Nephron (organoid): ENCODE measurements at regions not wholly inside any gene's neighbourhood (a gene's known extent, or its start where the extent isn't known, plus 50 kb on each side); places are given as distances from the start of the nearest gene placed in this dataset.

Experiments
- H3K27ac Mint-ChIP-seq, 3 experiments: 2 replicates each; pipeline ENCODE4 v1.8.0; 2020; ENCODE audit warnings: mixed read lengths in 3 of 3, mild to moderate bottlenecking in 2 of 3, moderate library complexity in 1 of 3
- H3K27me3 Mint-ChIP-seq: 2 replicates; pipeline ENCODE4 v1.8.0; 2021; ENCODE audit warnings: low read depth, mild to moderate bottlenecking, moderate library complexity, mixed read lengths
- H3K36me3 Mint-ChIP-seq: 2 replicates; pipeline ENCODE4 v1.8.0; 2020; ENCODE audit warnings: low read depth, mixed read lengths
- H3K4me1 Mint-ChIP-seq: 2 replicates; pipeline ENCODE4 v1.8.0; 2020; ENCODE audit warnings: mixed read lengths
- H3K4me3 Mint-ChIP-seq, 3 experiments: 2 replicates each; pipeline ENCODE4 v1.8.0; 2020; ENCODE audit warnings: mild to moderate bottlenecking in 3 of 3, mixed read lengths in 3 of 3, moderate library complexity in 2 of 3
- H3K9me3 Mint-ChIP-seq: 2 replicates; pipeline ENCODE4 v1.8.0; 2020; ENCODE audit warnings: mixed read lengths
- CTCF ChIP-seq, 3 experiments: fragments of 200-600 bp; sonication (generic); IDR thresholded peaks; one replicate each; pipeline ENCODE4 v1.5.0; 2021; ENCODE audit warnings: antibody characterized with exemption in 3 of 3; ENCODE audit not compliant: unreplicated experiment in 3 of 3

GRCh38 chr17:72306037-72306436 lies 185.2 kb downstream of the SOX9 start:
- Mint-ChIP-seq H3K27ac (peak overlapping the region in 1 of 3 experiments; percentile 14), H3K4me1 (peaks cover 23% of the 10 kb centered on the region), H3K4me3 (no peak overlapping the region), H3K9me3 (no peaks in the 10 kb centered on the region), H3K36me3 (no peaks in the 10 kb centered on the region), H3K27me3 (peaks cover 41% of the 10 kb centered on the region)
- TF ChIP-seq CTCF (IDR thresholded peaks at IDR 0.05; ENCODE audit: unreplicated experiment in 3 of 3) = no peak

GRCh38 chr17:72307836-72308235 lies 187.0 kb downstream of the SOX9 start:
- Mint-ChIP-seq H3K4me1 (peaks cover 19% of the 10 kb centered on the region), H3K36me3 (no peaks in the 10 kb centered on the region), H3K27ac (no peak overlapping the region), H3K27me3 (peaks cover 31% of the 10 kb centered on the region), H3K9me3 (no peaks in the 10 kb centered on the region), H3K4me3 (no peak overlapping the region)
- TF ChIP-seq CTCF (IDR thresholded peaks at IDR 0.05; ENCODE audit: unreplicated experiment in 3 of 3) = no peak

- H3K4me1 Mint-ChIP-seq = peaks cover 19% of the 10 kb centered on the region
Observed at GRCh38 chr17:72308744-72309385, 188.0 kb downstream of the SOX9 start.

GRCh38 chr17:72311004-72311403 lies 190.2 kb downstream of the SOX9 start:
- H3K4me3 Mint-ChIP-seq = no peak overlapping the region
- H3K27ac Mint-ChIP-seq = no peak overlapping the region
- TF ChIP-seq CTCF (IDR thresholded peaks at IDR 0.05; ENCODE audit: unreplicated experiment in 3 of 3) = no peak
- no peaks in the 10 kb centered on the region for H3K36me3 Mint-ChIP-seq
- H3K27me3 Mint-ChIP-seq = peaks cover 30% of the 10 kb centered on the region
- H3K9me3 Mint-ChIP-seq = peaks cover 2% of the 10 kb centered on the region
- H3K4me1 Mint-ChIP-seq = peaks cover 19% of the 10 kb centered on the region

More at GRCh38 chr17:72308744-72309385, 188.0 kb downstream of the SOX9 start:
- Mint-ChIP-seq H3K27ac (peak overlapping the region in 1 of 3 experiments; percentile 7), H3K36me3 (no peaks in the 10 kb centered on the region), H3K4me3 (no peak overlapping the region), H3K27me3 (peaks cover 31% of the 10 kb centered on the region), H3K9me3 (no peaks in the 10 kb centered on the region)
- no peak for TF ChIP-seq CTCF (IDR thresholded peaks at IDR 0.05; ENCODE audit: unreplicated experiment in 3 of 3)

GRCh38 chr17:72315122-72315913 lies 194.5 kb downstream of the SOX9 start:
- peaks cover 4% of the 10 kb centered on the region for H3K9me3 Mint-ChIP-seq
- H3K4me3 Mint-ChIP-seq = no peak overlapping the region
- no peak overlapping the region for H3K27ac Mint-ChIP-seq
- peaks cover 5% of the 10 kb centered on the region for H3K27me3 Mint-ChIP-seq
- H3K4me1 Mint-ChIP-seq = no peaks in the 10 kb centered on the region
- H3K36me3 Mint-ChIP-seq = no peaks in the 10 kb centered on the region
- TF ChIP-seq CTCF (IDR thresholded peaks at IDR 0.05; ENCODE audit: unreplicated experiment in 3 of 3) = no peak
